ENCODE measurements at regions not wholly inside any gene's neighbourhood (a gene's known extent, or its start where the extent isn't known, plus 50 kb on each side); places are given as distances from the start of the nearest gene placed in this dataset.
"Not testable (repeated sequence)": the region's sequence is repeated elsewhere in the genome, so short reads cannot be mapped to it uniquely, and the experiment has no call there.

DNA sequence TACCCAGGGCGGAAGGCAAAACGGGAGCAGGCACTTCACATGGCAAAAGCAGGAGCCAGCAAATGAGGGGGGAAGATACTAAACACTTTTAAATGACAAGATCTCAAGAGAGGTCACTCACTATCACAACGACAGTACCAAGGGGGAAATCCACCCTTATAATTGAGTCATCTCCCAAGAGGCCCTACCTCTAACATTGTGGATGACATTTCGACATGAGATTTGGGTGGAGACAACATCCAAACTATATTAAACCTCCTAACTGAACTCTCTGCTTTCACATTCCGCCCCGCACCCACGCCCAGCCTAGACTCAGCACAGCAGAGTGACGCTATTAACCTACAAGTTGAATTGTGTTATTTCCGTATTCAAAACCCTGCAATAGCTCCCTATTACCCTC, 76.7 kb upstream of the SCAF11 start:
- no peaks in the 10 kb centered on the region for H3K9me3 Mint-ChIP-seq
- no peak overlapping the region for H3K4me3 Mint-ChIP-seq
- H3K4me1 Mint-ChIP-seq, result peaks cover 0 to 3% of the 10 kb centered on the region in 2 donors
- DNase-seq, result no peak
- H3K36me3 Mint-ChIP-seq, result no peaks in the 10 kb centered on the region
- peaks cover 0 to 1% (median 0%) of the 10 kb centered on the region in 3 donors for H3K27me3 Mint-ChIP-seq (ENCODE audit: low read depth in 3 of 3)
- H3K27ac Mint-ChIP-seq, result no peak overlapping the region

- Mint-ChIP-seq H3K4me3 (no peak overlapping the region), H3K36me3 (no peaks in the 10 kb centered on the region), H3K9me3 (no peaks in the 10 kb centered on the region), H3K27ac (no peak overlapping the region), H3K27me3 (ENCODE audit: low read depth in 3 of 3) (peaks cover 0 to 4% (median 2%) of the 10 kb centered on the region in 3 donors), H3K4me1 (no peaks in the 10 kb centered on the region)
- no peak for DNase-seq
These were observed 75.2 kb upstream of the SCAF11 start for GRCh38 chr12:46065412-46066166.

DNA sequence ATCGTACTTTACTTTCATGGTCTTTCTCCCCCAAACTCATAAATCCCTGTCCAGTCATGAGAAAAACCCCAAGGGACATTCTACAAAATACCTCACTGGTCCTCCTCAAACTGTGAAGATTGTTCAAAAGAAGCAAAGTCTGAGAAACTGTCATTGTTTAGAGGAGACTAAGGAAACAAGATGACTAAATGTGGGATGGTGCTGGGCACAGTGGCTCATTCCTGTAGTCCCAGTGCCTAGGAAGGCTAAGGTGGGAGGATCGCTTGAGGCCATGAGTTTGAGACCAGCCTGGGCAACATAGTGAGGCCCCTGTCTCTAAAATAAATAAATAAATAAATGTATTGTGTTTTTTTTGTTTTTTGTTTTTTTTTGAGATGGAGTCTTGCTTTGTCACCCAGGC, 74.2 kb upstream of the SCAF11 start:
- no peak for DNase-seq
- H3K27me3 Mint-ChIP-seq (ENCODE audit: low read depth in 3 of 3), result peaks cover 4 to 6% (median 5%) of the 10 kb centered on the region in 3 donors
- peaks cover 0 to 1% (median under 1%) of the 10 kb centered on the region in 6 donors for H3K9me3 Mint-ChIP-seq
- no peak overlapping the region for H3K4me3 Mint-ChIP-seq
- no peak overlapping the region for H3K27ac Mint-ChIP-seq
- H3K36me3 Mint-ChIP-seq, result no peaks in the 10 kb centered on the region
- no peaks in the 10 kb centered on the region for H3K4me1 Mint-ChIP-seq

DNA sequence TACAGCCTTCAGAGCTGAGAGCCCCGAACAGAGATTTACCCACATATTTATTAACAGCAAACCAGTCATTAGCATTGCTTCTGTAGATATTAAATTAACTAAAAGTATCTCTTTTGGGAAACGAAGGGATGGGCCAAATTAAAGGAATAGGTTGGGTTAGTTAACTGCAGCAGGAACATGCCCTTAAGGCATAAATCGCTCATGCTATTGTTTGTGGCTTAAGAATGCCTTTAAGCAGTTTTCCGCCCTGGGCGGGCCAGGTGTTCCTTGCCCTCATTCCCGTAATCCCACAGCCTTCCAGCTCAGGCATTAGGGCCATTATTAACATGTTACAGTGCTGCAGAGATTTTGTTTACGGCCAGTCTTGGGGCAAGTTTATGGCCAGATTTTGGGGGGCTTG, 68.3 kb upstream of the SCAF11 start:
- H3K27ac Mint-ChIP-seq, H3K4me1 Mint-ChIP-seq, DNase-seq, H3K4me3 Mint-ChIP-seq, H3K36me3 Mint-ChIP-seq: not testable (repeated sequence)
- peaks cover 9 to 14% (median 12%) of the 10 kb centered on the region in 6 donors for H3K9me3 Mint-ChIP-seq
- H3K27me3 Mint-ChIP-seq (ENCODE audit: low read depth in 3 of 3), result peaks cover 4 to 12% (median 8%) of the 10 kb centered on the region in 3 donors

DNA sequence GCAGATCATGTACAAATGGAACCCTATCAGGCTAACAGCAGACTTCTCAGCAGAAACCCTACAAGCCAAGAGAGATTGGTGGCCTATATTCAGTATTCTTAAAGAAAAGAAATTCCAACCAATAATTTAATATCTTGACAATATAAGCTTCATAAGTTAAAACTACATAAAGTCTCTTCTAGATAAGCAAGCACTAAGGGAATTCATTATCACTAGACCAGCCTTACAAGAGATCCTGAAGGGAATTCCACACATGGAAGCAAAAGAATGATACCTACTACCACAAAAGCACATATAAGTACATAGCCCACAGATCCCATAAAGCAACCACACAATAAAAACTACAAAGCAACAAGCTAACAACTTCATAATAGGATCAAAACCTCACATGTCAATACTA, 60.4 kb upstream of the SCAF11 start:
- Mint-ChIP-seq H3K4me1 (no peaks in the 10 kb centered on the region), H3K27ac (no peak overlapping the region), H3K36me3 (peaks cover 0 to 6% (median 3%) of the 10 kb centered on the region in 3 donors), H3K4me3 (no peak overlapping the region), H3K9me3 (peaks cover 4 to 30% (median 21%) of the 10 kb centered on the region in 6 donors), H3K27me3 (ENCODE audit: low read depth in 3 of 3) (peaks cover 2 to 17% (median 7%) of the 10 kb centered on the region in 3 donors)
- DNase-seq, result no peak

DNA sequence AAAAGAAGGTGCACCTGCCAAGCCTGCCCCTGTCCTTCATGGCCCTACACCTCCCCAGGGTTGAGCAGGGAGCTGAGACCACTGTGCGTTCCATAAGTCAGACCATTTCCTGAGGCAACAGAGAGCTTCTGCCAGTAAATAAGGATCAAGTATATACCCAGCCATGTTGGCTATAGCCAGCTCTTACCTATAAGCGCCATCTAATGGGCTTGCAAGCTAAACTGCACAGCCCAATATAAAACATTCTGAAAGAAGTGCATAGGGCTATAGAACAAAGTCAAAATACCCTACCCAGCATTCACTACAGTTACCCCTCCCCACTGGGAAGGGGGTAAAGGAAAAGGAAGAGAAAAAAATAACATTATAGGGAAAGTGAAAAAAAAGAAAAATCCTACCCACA, 59.3 kb upstream of the SCAF11 start:
- H3K27me3 Mint-ChIP-seq (ENCODE audit: low read depth in 3 of 3), result peaks cover 4 to 17% (median 7%) of the 10 kb centered on the region in 3 donors

GRCh38 chr12:46046436-46046835, 56.1 kb upstream of the SCAF11 start:
- H3K27me3 Mint-ChIP-seq (ENCODE audit: low read depth in 3 of 3), result peaks cover 4 to 9% (median 7%) of the 10 kb centered on the region in 3 donors
- no peak overlapping the region for H3K27ac Mint-ChIP-seq
- peaks cover 4 to 25% (median 19%) of the 10 kb centered on the region in 6 donors for H3K9me3 Mint-ChIP-seq
- H3K36me3 Mint-ChIP-seq, result peaks cover 0 to 6% (median 2%) of the 10 kb centered on the region in 3 donors
- DNase-seq, result no peak
- no peaks in the 10 kb centered on the region for H3K4me1 Mint-ChIP-seq
- no peak overlapping the region for H3K4me3 Mint-ChIP-seq

More for the DNA sequence above, 59.3 kb upstream of the SCAF11 start:
- H3K4me3 Mint-ChIP-seq, result no peak overlapping the region
- DNase-seq, result no peak
- H3K36me3 Mint-ChIP-seq, result peaks cover 0 to 6% (median 3%) of the 10 kb centered on the region in 3 donors
- peaks cover 4 to 30% (median 21%) of the 10 kb centered on the region in 6 donors for H3K9me3 Mint-ChIP-seq
- no peaks in the 10 kb centered on the region for H3K4me1 Mint-ChIP-seq
- no peak overlapping the region for H3K27ac Mint-ChIP-seq

GRCh38 chr12:46043972-46044520, 53.7 kb upstream of the SCAF11 start:
- Mint-ChIP-seq H3K4me3 (no peak overlapping the region), H3K27me3 (ENCODE audit: low read depth in 3 of 3) (peaks cover 5 to 18% (median 10%) of the 10 kb centered on the region in 3 donors), H3K9me3 (peaks cover 3 to 15% (median 8%) of the 10 kb centered on the region in 6 donors), H3K36me3 (no peaks in the 10 kb centered on the region), H3K27ac (no peak overlapping the region), H3K4me1 (no peaks in the 10 kb centered on the region)
- no peak for DNase-seq

Measured in immature natural killer cell (primary cell).